ENCODE measurements at regions not wholly inside any gene's neighbourhood (a gene's known extent, or its start where the extent isn't known, plus 50 kb on each side); places are given as distances from the start of the nearest gene placed in this dataset.

GRCh38 chr9:129524582-129525270, 96.2 kb downstream of the C9orf50 start:
- TF ChIP-seq, protein P1, sequence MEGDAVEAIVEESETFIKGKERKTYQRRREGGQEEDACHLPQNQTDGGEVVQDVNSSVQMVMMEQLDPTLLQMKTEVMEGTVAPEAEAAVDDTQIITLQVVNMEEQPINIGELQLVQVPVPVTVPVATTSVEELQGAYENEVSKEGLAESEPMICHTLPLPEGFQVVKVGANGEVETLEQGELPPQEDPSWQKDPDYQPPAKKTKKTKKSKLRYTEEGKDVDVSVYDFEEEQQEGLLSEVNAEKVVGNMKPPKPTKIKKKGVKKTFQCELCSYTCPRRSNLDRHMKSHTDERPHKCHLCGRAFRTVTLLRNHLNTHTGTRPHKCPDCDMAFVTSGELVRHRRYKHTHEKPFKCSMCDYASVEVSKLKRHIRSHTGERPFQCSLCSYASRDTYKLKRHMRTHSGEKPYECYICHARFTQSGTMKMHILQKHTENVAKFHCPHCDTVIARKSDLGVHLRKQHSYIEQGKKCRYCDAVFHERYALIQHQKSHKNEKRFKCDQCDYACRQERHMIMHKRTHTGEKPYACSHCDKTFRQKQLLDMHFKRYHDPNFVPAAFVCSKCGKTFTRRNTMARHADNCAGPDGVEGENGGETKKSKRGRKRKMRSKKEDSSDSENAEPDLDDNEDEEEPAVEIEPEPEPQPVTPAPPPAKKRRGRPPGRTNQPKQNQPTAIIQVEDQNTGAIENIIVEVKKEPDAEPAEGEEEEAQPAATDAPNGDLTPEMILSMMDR (IDR thresholded peaks at IDR 0.05): no peak
- TF ChIP-seq ZFX (IDR thresholded peaks at IDR 0.05; ENCODE audit: borderline replicate concordance): no peak

All from 22Rv1 (cell line).